ENCODE measurements at regions not wholly inside any gene's neighbourhood (a gene's known extent, or its start where the extent isn't known, plus 50 kb on each side); places are given as distances from the start of the nearest gene placed in this dataset.

- Histone ChIP-seq H3K79me2 (ENCODE audit: insufficient read depth, low read length) (no peaks in the 10 kb centered on the region), H3K9ac (ENCODE audit: low read depth, low read length, poor library complexity, severe bottlenecking) (no peak overlapping the region), H3F3A (ENCODE audit: low read depth) (peaks cover 6% of the 10 kb centered on the region; the same call in 1 of the 2 replicates), H3K9me2 (replicated peaks; ENCODE audit: low read depth, low read length) (no peaks in the 10 kb centered on the region), H3K9me3 (ENCODE audit: insufficient read depth, low read depth, low read length) (no peaks in the 10 kb centered on the region), H3K36me3 (ENCODE audit: insufficient read depth, low read length) (no peaks in the 10 kb centered on the region), H4K20me1 (ENCODE audit: insufficient read depth, low read length, poor library complexity, severe bottlenecking) (no peaks in the 10 kb centered on the region), H2AFZ (ENCODE audit: low read length) (no peak overlapping the region), H3K4me3 (ENCODE audit: low read length, poor library complexity, severe bottlenecking) (no peak overlapping the region), H3K4me1 (ENCODE audit: insufficient read depth, low read length, poor library complexity, severe bottlenecking) (peaks cover 3% of the 10 kb centered on the region), H3K4me2 (ENCODE audit: low read depth, low read length, poor library complexity, severe bottlenecking) (no peak overlapping the region), H3K27me3 (ENCODE audit: insufficient read depth, low read length, poor library complexity, severe bottlenecking) (no peaks in the 10 kb centered on the region)
- no peak for TF ChIP-seq EZH2phosphoT487 (IDR thresholded peaks at IDR 0.05; ENCODE audit: borderline replicate concordance)
- TF ChIP-seq, protein P1, sequence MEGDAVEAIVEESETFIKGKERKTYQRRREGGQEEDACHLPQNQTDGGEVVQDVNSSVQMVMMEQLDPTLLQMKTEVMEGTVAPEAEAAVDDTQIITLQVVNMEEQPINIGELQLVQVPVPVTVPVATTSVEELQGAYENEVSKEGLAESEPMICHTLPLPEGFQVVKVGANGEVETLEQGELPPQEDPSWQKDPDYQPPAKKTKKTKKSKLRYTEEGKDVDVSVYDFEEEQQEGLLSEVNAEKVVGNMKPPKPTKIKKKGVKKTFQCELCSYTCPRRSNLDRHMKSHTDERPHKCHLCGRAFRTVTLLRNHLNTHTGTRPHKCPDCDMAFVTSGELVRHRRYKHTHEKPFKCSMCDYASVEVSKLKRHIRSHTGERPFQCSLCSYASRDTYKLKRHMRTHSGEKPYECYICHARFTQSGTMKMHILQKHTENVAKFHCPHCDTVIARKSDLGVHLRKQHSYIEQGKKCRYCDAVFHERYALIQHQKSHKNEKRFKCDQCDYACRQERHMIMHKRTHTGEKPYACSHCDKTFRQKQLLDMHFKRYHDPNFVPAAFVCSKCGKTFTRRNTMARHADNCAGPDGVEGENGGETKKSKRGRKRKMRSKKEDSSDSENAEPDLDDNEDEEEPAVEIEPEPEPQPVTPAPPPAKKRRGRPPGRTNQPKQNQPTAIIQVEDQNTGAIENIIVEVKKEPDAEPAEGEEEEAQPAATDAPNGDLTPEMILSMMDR (conservative IDR thresholded peaks at IDR 0.05; ENCODE audit: low read length): no peak
Measured at GRCh38 chr3:194271460-194272035, 79.6 kb downstream of the CPN2 start.

DNA sequence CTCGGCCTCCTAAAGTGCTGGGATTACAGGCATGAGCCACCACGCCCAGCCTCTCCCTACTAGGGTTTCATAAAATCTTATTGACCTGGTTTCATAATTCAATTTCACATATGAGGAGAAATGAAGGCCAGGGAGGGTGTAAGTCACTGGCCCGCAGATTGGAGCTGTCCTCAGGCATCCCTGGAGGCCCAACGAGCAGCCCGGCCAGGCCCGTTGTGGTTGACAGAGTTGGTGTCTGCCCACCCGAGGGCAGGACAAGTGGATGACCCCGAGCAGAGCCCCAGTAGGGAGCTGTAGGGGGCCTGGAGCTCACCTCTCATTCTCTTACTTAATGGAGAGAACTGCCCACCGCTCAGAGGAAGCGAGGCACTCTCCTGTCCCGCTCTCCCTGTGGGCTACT lies 78.9 kb downstream of the CPN2 start:
- H4K20me1 ChIP-seq (ENCODE audit: insufficient read depth, low read length, poor library complexity, severe bottlenecking): no peaks in the 10 kb centered on the region
- TF ChIP-seq, protein P1 (conservative IDR thresholded peaks at IDR 0.05; ENCODE audit: low read length): no peak
- no peak for TF ChIP-seq EZH2phosphoT487 (IDR thresholded peaks at IDR 0.05; ENCODE audit: borderline replicate concordance)
- H3K9me3 ChIP-seq (ENCODE audit: insufficient read depth, low read depth, low read length): no peaks in the 10 kb centered on the region
- H3K4me2 ChIP-seq (ENCODE audit: low read depth, low read length, poor library complexity, severe bottlenecking): no peak overlapping the region
- H3K4me3 ChIP-seq (ENCODE audit: low read length, poor library complexity, severe bottlenecking): no peak overlapping the region
- no peaks in the 10 kb centered on the region for H3K9me2 ChIP-seq (replicated peaks; ENCODE audit: low read depth, low read length)
- H2AFZ ChIP-seq (ENCODE audit: low read length): no peak overlapping the region
- H3K27me3 ChIP-seq (ENCODE audit: insufficient read depth, low read length, poor library complexity, severe bottlenecking): no peaks in the 10 kb centered on the region
- H3K4me1 ChIP-seq (ENCODE audit: insufficient read depth, low read length, poor library complexity, severe bottlenecking): peaks cover 3% of the 10 kb centered on the region
- no peaks in the 10 kb centered on the region for H3K79me2 ChIP-seq (ENCODE audit: insufficient read depth, low read length)
- H3K36me3 ChIP-seq (ENCODE audit: insufficient read depth, low read length): no peaks in the 10 kb centered on the region
- H3K9ac ChIP-seq (ENCODE audit: low read depth, low read length, poor library complexity, severe bottlenecking): no peak overlapping the region
- peaks cover 6% of the 10 kb centered on the region; the same call in 1 of the 2 replicates for H3F3A ChIP-seq (ENCODE audit: low read depth)

DNA sequence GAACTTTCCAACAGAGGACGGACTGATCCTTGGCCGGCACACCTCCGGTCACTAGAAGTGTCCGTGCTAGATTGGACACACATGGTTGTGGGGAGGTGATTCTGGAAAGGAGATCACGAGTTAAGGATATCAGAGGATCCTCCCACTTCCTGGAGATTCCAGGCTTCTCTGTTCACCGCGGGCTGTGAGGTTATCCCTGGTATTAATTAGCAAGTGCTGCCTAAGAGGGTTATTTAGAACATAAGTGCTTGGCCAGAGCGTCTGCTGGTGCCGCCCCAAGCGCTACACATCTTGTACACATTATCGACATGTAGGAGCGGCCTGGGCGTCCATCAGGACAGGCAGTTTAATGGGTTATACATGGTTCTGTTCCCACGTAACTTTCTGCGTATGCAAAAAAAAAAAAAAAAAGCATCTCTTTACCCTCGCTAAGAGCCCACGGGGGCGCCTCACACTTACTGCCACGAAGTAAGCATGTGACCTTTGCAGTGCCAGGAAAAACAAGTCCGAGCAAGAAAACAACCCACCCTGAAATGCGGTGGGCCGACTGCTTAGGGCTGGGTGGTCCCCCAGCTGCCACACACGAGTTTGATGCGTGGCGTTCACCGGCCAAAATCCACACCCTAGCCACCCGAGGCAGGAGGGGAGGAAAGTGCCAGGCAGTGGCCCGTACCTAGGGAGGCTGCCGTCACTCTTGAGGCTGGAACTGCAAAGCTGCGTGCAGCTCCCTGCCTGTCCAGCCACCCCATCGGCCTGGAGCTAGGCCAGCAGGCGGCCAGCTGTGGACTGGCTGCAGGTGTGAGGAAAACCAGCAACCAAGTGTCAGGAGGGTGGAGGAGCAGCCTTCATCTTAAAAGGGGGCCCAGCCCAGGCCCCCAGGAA lies 78.0 kb downstream of the CPN2 start:
- peaks cover 9% of the 10 kb centered on the region for H3K4me1 ChIP-seq (ENCODE audit: insufficient read depth, low read length, poor library complexity, severe bottlenecking)
- TF ChIP-seq EZH2phosphoT487 (IDR thresholded peaks at IDR 0.05; ENCODE audit: borderline replicate concordance): no peak
- TF ChIP-seq, protein P1 (conservative IDR thresholded peaks at IDR 0.05; ENCODE audit: low read length): no peak
- H3K9me2 ChIP-seq (replicated peaks; ENCODE audit: low read depth, low read length): no peaks in the 10 kb centered on the region
- no peaks in the 10 kb centered on the region for H3K27me3 ChIP-seq (ENCODE audit: insufficient read depth, low read length, poor library complexity, severe bottlenecking)
- no peaks in the 10 kb centered on the region for H3K9me3 ChIP-seq (ENCODE audit: insufficient read depth, low read depth, low read length)
- no peak overlapping the region for H2AFZ ChIP-seq (ENCODE audit: low read length)
- no peaks in the 10 kb centered on the region for H3K79me2 ChIP-seq (ENCODE audit: insufficient read depth, low read length)
- H3K4me3 ChIP-seq (ENCODE audit: low read length, poor library complexity, severe bottlenecking): no peak overlapping the region
- no peak overlapping the region for H3K9ac ChIP-seq (ENCODE audit: low read depth, low read length, poor library complexity, severe bottlenecking)
- no peaks in the 10 kb centered on the region for H3K36me3 ChIP-seq (ENCODE audit: insufficient read depth, low read length)
- no peaks in the 10 kb centered on the region for H4K20me1 ChIP-seq (ENCODE audit: insufficient read depth, low read length, poor library complexity, severe bottlenecking)
- H3F3A ChIP-seq (ENCODE audit: low read depth): peaks cover 6% of the 10 kb centered on the region; the same call in 1 of the 2 replicates
- H3K4me2 ChIP-seq (ENCODE audit: low read depth, low read length, poor library complexity, severe bottlenecking): no peak overlapping the region

Measured in Loucy (cell line).